ENCODE measurements at regions not wholly inside any gene's neighbourhood (a gene's known extent, or its start where the extent isn't known, plus 50 kb on each side); places are given as distances from the start of the nearest gene placed in this dataset.

DNA sequence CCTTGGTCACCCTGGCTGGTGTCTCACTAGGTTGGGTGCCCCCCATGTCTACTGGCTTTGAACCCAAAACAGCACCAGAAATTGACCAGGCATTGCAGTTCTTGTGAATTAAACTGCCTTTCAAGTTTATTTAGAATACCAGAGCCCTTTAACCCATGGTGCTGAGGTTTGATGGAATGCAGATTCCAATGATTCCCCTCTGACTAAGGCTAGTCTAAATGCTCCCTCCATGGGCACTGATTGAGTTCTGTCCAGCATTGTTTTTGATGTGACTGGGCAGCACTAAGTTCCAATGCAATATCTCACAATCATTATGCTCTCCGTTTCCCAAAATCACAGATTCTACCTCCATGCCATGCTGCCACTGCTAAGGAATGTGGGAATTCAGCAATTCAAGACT is 1047.4 kb upstream of the LRRN3 start:
- no peak for TF ChIP-seq POLR2A (IDR thresholded peaks at IDR 0.05)
- no peak for TF ChIP-seq POLR2AphosphoS5 (IDR thresholded peaks at IDR 0.05; ENCODE audit: insufficient read depth in 1 of 2, low read depth in 1 of 2)
